Ishikawa (cell line): ENCODE measurements at regions not wholly inside any gene's neighbourhood (a gene's known extent, or its start where the extent isn't known, plus 50 kb on each side); places are given as distances from the start of the nearest gene placed in this dataset.

ENCODE experiments used
- CEBPB ChIP-seq: IDR thresholded peaks from 2 replicates; pipeline ENCODE4 v1.6.1; 2012
- CREB1 ChIP-seq: IDR thresholded peaks from 2 replicates; pipeline ENCODE4 v1.6.1; 2012; ENCODE audit warnings: low read depth
- EGR1 ChIP-seq: IDR thresholded peaks from 2 replicates; pipeline ENCODE4 v1.6.1; 2012
- EP300 ChIP-seq: IDR thresholded peaks from 2 replicates; pipeline ENCODE4 v1.6.1; 2012; ENCODE audit warnings: borderline replicate concordance
- FOXM1 ChIP-seq: IDR thresholded peaks from 2 replicates; pipeline ENCODE4 v1.6.1; 2012; ENCODE audit warnings: low read depth, borderline replicate concordance
- MAX ChIP-seq: IDR thresholded peaks from 2 replicates; pipeline ENCODE4 v1.6.1; 2012
- NFIC ChIP-seq: IDR thresholded peaks from 2 replicates; pipeline ENCODE4 v1.6.1; 2012
- RAD21 ChIP-seq: IDR thresholded peaks from 2 replicates; pipeline ENCODE4 v1.6.1; 2012; ENCODE audit warnings: low read depth
- REST ChIP-seq: IDR thresholded peaks from 2 replicates; pipeline ENCODE4 v1.6.1; 2012; ENCODE audit warnings: low read depth, mild to moderate bottlenecking
- TAF1 ChIP-seq: IDR thresholded peaks from 2 replicates; pipeline ENCODE4 v1.6.1; 2012; ENCODE audit warnings: low read depth, mild to moderate bottlenecking
- TCF12 ChIP-seq: IDR thresholded peaks from 2 replicates; pipeline ENCODE4 v1.6.1; 2012; ENCODE audit warnings: low read depth
- TEAD4 ChIP-seq: IDR thresholded peaks from 2 replicates; pipeline ENCODE4 v1.6.1; 2012
- USF1 ChIP-seq: IDR thresholded peaks from 2 replicates; pipeline ENCODE4 v1.6.1; 2012
- YY1 ChIP-seq: IDR thresholded peaks from 2 replicates; pipeline ENCODE4 v1.6.1; 2012; ENCODE audit warnings: low read depth
- ZBTB7A ChIP-seq: IDR thresholded peaks from 2 replicates; pipeline ENCODE4 v1.6.1; 2012; ENCODE audit warnings: low read depth

- TF ChIP-seq USF1 (no peak), EP300 (no peak), RAD21 (no peak), ZBTB7A (no peak), YY1 (no peak), FOXM1 (no peak), TAF1 (no peak), EGR1 (no peak), TCF12 (no peak), NFIC (no peak), MAX (no peak), TEAD4 (no peak), REST (no peak), CREB1 (no peak), CEBPB (no peak)
These were observed 222.3 kb upstream of the TMEM229A start for GRCh38 chr7:124255041-124255655.

GRCh38 chr7:124254396-124254795, 221.5 kb upstream of the TMEM229A start:
- TF ChIP-seq TEAD4 (no peak), TCF12 (no peak), EP300 (no peak), CEBPB (no peak), YY1 (no peak)

GRCh38 chr7:124251636-124252035, 218.8 kb upstream of the TMEM229A start:
- no peak for TF ChIP-seq EP300
- no peak for TF ChIP-seq CREB1
- TF ChIP-seq TAF1 = no peak
- TF ChIP-seq NFIC = no peak
- TF ChIP-seq YY1 = no peak
- no peak for TF ChIP-seq CEBPB
- TF ChIP-seq ZBTB7A = no peak
- TF ChIP-seq EGR1 = no peak
- TF ChIP-seq TCF12 = no peak
- no peak for TF ChIP-seq TEAD4

- TF ChIP-seq CREB1 (no peak), TAF1 (no peak), CEBPB (no peak), TEAD4 (no peak), YY1 (no peak), USF1 (no peak), REST (no peak), MAX (no peak), ZBTB7A (no peak), FOXM1 (no peak), RAD21 (no peak), NFIC (no peak), TCF12 (no peak)
These were observed 217.6 kb upstream of the TMEM229A start for GRCh38 chr7:124250297-124251034.

- no peak for TF ChIP-seq EGR1
- TF ChIP-seq MAX = no peak
- no peak for TF ChIP-seq YY1
- no peak for TF ChIP-seq FOXM1
- TF ChIP-seq USF1 = no peak
- TF ChIP-seq EP300 = no peak
- TF ChIP-seq TCF12 = no peak
- no peak for TF ChIP-seq TEAD4
- TF ChIP-seq REST = no peak
- TF ChIP-seq CEBPB = no peak
- TF ChIP-seq TAF1 = no peak
- no peak for TF ChIP-seq CREB1
- no peak for TF ChIP-seq RAD21
- TF ChIP-seq NFIC = no peak
These were observed 214.8 kb upstream of the TMEM229A start for GRCh38 chr7:124247691-124248090.
